Upper lobe of left lung (tissue), 4 donors: ENCODE measurements at regions not wholly inside any gene's neighbourhood (a gene's known extent, or its start where the extent isn't known, plus 50 kb on each side); places are given as distances from the start of the nearest gene placed in this dataset.

Source experiments
- CTCF ChIP-seq, 6 experiments: fragments of 450-650 bp in 4 of 6; fragments of 200-600 bp in 2 of 6; sonication (generic) in 2 of 6; IDR thresholded peaks; one replicate each; pipeline ENCODE4 v1.5.1; 2016 to 2019; ENCODE audit warnings: antibody characterized with exemption in 6 of 6
- EP300 ChIP-seq, 4 donors: sonication (generic); formaldehyde crosslinking; IDR thresholded peaks; one replicate each; pipeline ENCODE4 v1.5.1; 2017; ENCODE audit warnings: antibody characterized with exemption in 4 of 4, control low read depth in 2 of 4
- POLR2A ChIP-seq, 4 donors: fragments of 450-650 bp; IDR thresholded peaks; one replicate each; pipeline ENCODE4 v1.5.1; 2016 to 2017; ENCODE audit warnings: antibody characterized with exemption in 4 of 4, mild to moderate bottlenecking in 2 of 4

DNA sequence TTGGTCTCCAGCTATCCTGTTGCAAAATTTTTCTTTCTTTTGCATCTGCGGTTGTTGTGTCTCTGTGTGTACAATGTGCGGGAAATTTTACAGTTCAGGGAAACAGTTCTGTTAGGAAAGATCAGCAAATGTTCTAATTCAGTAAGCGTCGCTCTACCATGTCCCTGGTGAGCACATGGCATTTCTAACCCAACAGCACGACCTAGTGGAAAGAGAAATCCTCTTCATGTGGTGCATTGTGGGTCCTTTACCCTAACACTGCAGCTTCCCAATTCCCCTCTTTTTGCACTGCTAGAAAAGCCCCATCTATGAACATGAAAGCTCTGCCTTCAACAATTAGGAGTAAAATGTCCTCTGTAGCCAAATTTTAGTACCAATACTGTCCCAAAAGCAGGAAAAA lies 974.2 kb upstream of the CDH9 start:
- TF ChIP-seq CTCF (IDR thresholded peaks at IDR 0.05) (no peak), POLR2A (IDR thresholded peaks at IDR 0.05) (no peak), EP300 (IDR thresholded peaks at IDR 0.05) (no peak)
